Kasumi-1 (cell line): ENCODE measurements at regions not wholly inside any gene's neighbourhood (a gene's known extent, or its start where the extent isn't known, plus 50 kb on each side); places are given as distances from the start of the nearest gene placed in this dataset.
"Not testable (repeated sequence)": the region's sequence is repeated elsewhere in the genome, so short reads cannot be mapped to it uniquely, and the experiment has no call there.

Experiments used
- DNase-seq, 2 experiments: peaks; one replicate each; lab custom pipeline; 2025; lab: John Stamatoyannopoulos, UW

DNA sequence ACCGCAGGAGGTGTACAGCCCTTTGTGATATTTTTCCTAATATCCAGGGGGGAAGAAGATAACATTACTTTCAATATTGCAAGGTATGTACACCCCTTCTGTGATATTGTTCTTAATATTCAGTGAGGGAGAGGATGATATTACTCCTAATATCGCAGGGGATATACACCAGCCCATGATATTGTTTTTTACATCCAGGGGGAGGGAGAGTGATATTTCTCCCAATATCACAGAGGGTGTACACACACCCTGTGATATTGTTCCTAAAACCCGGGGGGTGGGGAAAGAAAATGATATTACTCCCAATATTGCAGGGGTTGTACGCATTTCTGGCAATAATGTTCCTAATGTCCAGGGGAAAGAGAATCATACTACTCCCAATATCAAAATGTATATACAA lies 58.0 kb upstream of the SLC25A48 start:
- DNase-seq = no peak

DNA sequence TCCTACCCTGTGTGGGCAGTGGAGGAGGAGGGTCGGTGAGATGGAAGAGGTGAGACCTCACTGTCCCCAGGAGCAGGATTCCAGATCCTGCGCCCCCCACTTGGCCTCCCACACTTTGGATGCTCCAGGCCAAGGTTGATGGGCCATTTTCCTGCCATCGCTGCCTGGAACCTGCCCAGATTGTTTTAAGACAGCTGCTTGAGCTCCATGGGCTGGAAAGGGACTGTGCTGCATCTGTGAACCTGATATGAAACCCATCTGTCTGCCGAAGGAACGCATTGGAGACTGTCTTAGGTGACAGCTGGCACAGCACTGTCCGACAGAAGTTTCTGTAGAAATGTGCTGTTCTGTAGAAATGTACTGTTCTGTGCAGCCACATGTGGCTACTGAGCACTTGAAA lies 72.7 kb upstream of the SLC25A48 start:
- no peak for DNase-seq

DNA sequence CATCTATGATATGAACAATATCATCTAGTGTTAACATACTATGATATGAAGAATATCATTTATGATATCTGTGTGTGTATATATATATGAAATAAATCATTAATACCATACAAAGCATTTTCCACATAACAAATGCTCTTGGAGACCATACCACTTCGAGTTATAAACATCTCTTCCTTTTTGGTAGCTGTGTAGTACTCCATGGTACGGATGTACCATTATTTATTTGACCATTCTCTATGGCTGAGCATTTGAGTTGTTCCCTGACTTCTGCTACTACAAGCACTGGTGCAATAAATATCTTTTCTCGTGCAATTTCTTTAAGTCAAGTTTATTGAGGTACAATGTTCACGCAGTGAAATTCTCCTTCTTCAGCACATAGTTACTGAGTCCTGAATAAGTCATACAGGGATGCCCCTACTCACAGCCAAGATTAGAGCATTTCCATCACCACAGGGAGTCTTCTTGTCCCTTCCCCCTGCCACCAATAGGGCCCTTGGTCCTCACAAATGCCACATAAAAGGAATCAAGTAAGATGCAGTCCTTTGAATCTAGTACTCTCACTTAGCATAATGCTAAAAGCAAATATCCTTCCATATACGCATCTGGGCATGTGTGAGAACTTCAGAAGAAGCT lies 75.2 kb upstream of the SLC25A48 start:
- peak in 1 of 2 experiments; percentile 4 for DNase-seq

DNA sequence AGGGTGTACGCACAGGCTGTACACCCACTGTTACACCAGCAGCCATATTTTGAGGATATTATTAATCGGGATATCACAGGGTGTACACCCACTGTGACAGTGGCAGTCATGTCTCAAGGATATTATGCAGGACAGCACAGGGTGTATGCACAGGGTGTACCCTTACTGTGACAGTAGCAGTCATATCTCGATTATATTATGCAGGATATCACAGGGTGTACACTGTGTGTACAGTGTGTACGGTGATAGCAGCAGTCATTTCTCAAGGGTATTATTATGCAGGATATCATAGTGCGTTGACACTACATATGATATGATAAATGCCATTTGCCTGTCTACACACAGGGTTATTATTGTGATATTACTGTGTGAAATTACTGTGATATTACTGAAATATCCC lies 80.5 kb upstream of the SLC25A48 start:
- no peak for DNase-seq

DNA sequence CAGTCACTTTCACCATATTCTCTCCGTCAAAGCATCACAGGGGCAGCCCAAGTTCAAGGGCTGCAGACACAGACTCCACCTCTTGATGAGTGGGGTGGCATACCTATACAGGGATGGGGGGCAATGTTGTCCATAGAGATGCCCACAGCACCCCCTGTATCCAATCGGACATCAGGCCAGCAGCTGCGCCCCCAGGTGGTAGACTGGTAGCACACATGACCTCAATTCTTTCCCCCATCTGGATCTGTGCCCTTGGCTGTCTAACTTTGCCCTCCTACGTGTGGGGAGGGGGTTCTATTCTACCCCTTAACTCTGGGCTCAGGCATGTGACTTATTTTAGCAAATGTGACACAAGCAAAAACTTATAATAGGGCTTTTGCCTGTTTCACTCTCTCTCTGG lies 84.0 kb upstream of the SLC25A48 start:
- DNase-seq = no peak

DNA sequence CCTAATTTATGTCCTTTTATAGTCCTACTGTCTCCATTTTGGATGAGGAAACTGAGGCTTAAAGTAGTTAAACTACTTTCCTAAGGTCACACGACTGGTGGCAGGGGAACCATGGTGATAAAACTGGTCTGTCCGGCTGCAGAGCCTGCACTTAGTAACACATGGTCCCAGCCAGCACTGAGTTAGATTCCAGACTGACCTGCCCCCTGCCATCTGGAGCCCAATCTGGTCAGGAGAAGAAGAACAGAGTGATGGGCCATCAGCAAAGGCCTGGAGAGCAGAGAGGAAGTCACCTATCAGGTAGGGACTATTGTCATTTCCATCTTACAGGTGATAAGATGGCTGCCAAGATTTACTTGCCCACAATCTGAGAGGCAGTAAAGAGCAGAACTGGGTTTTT lies 86.6 kb upstream of the SLC25A48 start:
- no peak for DNase-seq

DNA sequence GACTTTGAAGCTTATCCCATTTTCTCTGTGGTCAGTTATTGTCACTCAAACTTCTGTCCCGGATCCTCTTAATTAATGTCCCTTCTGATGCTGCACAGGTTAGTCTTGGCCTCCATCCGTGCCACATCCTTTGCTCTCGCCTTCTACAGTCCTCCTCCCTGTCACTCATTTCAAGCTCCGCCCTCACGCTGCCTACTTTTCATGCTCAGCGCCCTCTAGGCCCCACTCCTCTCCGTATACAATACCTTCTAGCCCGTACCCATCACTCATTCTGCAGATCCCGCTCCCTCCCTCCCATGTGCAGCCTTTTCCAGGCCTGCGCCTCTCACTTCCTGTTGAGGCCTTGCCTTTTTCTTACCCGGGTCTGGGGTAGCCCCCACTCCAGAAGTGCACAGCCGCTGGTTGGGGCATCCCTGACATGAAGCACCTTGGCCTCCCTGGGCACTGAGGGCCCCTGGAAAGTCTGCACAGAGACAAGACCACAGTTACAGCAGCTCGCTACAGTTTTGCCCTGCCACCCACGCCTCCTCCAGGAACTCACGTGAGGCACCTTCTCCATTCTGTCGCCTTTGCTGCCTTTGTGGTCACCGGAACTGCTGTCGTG lies 88.5 kb upstream of the SLC25A48 start:
- no peak for DNase-seq

DNA sequence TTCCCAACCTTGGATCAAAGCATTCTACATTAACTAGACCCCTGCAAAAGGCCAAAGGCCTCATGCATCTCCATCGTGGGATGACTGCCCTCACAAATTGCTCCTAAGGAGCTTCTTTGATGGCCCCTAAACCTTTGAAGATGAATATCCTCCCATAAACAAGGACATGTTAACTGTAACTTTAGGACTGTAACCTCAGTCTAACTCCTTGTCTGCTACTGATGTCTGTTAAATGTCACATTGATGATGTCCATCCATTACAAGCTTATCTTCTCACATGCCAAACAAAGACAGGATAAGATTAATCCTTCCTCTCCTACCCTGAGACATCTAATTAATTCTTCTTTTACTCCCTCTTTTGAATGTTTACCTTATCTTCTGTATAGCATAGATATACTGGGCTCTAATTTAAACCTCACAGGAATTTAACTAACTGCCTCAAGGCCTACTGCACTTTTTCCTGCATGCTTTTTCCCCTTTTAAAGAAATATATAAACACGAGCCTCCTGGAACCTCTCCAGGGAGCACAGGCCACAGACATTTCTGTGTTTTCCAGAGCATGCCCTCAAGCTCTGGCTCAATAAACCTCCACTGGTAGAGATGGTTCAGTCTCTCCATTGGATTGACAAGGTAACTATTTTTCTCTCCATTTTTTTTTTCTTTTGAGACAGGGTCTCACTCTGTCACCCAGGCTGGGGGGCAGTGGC lies 90.6 kb upstream of the SLC25A48 start:
- no peak for DNase-seq

DNA sequence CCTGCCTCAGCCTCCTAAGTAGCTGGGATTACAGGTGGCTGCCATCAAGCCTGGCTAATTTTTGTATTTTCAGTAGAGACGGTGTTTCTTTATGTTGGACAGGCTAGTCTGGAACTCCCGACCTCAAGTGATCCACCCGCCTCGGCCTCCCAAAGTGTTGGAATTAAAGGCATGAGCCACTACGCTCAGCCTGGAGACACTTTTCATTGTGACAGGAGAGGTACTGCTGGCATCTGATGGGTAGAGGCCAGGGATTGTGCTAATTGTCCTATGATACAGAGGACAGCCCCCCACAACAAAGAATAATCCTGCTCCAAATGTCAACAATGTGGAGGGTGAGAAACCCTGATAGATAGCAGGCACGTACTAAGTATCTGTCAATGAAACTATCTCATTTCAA lies 91.3 kb upstream of the SLC25A48 start:
- DNase-seq = no peak

DNA sequence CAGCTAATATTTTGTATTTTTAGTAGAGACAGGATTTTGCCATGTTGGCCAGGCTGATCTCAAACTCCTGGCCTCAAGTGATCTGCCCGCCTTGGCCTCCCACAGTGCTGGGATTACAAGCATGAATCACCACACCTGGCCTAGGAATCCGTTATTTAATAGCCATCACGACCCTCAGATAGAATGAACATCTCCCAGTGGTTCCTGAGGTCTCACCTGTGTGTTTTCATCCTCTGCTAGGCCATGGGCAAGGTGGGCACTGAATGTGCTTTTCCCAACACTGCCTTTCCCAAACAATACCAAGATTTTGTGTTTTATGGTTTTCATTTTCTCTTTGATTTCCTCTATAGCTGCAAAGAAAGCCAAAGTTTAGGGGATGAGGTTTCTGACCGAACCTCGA lies 92.2 kb upstream of the SLC25A48 start:
- not testable (repeated sequence) for DNase-seq

DNA sequence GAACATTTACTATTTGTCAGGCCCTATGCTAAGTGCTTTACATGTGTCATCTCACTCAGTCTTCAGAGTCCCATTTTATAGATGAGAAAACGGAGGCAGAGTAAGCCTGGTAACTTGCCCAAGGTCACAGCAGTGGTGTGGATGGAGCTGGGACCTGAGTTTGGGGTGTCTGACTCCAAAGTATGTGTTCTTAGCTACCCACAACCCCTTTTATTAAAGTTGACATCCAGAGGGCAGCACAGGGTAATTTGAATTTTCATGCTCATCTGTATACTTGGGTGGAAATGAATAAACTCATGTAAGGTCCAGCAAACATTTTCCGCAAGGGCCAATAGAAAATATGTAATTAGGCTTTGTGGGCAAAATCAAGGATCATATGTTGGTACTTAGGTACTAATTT lies 93.4 kb upstream of the SLC25A48 start:
- peak in 1 of 2 experiments; percentile 4 for DNase-seq

DNA sequence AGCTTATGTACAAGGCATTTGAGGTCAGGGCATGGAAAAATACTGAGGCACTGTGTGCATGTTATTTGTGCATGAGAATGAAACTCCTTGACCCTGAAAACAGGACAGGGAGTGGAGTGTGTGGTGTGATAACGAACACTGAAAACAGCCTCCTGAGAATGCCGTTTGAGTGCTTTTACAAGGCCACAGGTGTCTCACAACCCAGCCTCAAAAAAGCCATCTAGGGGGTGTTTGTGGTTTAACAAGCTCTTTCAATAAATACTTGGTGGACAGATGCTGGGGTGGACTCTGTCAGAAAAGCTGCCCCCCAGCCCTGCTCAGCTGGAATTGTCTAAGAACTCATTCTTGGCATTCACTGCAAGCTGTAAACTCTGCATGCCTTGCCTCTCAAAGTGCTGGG lies 94.0 kb upstream of the SLC25A48 start:
- DNase-seq = no peak

DNA sequence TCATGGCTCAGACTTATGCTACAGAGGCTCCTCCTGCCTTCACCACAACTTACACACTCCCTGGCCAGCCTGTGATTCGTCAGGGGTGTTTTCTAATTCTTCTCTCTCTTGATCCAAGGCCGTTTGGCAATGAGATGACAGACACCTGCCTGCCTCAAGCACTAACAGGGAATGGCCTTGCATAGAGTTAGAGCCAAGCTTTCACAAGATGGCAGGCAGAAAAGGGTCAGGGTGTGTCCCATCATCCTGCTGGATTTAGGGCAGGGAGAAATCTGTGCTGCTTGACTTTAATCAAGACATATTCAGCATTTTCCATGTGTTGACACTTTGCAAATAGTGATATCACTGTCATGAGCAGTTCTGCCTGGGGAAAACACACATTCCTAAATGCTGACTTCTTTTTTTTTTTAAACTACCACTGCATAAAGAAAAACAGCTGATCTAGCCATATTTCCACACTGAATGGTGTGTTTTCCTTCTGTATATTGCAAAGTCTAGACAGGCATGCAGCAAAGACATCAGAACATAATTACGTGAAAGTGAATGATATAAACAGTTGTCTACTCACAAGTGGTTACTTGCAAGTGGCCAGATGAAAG lies 95.0 kb upstream of the SLC25A48 start:
- no peak for DNase-seq

DNA sequence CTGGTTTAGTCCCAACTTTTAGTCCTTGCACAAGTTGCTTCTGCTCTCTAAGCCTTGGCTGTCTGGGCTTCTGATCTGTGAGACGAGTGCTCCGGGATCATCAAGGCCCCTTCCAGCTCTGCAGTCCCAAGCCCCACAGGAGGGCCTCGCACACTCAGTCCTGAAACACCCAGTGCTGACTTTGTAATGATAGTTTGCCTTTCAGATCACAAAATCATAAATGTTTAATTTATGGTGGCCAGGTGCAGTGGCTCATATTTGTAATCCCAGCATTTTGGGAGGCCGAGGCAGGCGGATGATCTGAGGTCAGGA lies 95.9 kb upstream of the SLC25A48 start:
- no peak for DNase-seq

DNA sequence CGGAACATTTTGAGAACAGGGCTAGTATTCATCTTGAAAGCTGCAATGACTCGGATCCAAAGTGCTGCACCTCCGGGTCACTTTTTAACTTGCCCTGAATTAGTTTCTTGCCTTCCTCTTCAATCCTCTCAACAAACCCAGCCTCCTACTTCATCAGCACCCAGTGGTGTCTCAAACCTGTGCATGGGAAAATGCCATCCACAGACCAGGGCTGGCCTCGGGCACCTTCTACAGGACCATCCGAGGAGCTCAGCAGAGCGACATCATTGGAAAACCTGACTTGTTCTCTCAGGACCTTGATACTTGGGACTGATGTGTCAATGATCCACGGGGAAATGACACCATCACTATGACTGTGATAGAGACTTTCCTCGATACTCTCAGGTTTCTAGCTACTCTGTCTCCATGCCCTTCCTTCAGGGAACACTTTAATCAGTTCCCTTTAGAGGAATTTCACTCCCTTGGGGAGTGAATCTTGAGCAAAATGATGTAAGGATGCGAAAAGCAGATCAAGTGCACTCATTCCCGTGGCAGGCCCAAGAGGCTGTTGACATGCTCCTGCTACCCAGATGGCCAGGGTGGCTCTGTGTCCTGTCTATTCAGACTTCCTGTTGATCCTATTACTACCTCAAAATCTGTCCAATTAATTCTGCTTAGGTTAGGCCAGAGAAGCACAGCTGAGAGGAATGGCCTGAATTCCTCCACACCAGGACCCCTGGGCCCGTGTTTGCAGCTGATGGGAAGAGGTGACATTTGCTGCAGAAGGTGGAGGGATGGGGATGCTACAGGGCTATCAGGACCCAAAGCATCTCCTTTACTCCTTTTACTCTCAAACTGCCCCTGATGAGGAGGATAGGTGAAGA lies 96.5 kb upstream of the SLC25A48 start:
- no peak for DNase-seq

DNA sequence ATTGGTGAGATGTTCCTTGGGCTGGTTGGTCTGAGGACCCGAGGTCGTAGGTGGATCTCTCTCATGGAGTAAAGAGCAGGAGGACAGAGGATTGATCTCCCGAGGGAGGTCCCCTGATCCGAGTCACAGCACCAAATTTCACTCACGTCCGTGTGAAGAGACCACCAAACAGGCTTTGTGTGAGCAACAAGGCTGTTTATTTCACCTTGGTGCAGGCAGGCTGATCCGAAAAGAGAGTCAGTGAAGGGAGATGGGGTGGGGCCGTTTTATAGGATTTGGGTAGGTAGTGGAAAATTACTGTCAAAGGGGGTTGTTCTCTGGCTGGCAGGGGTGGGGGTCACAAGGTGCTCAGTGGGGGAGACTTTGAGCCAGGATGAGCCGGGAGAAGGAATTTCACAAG lies 97.5 kb upstream of the SLC25A48 start:
- not testable (repeated sequence) for DNase-seq

DNA sequence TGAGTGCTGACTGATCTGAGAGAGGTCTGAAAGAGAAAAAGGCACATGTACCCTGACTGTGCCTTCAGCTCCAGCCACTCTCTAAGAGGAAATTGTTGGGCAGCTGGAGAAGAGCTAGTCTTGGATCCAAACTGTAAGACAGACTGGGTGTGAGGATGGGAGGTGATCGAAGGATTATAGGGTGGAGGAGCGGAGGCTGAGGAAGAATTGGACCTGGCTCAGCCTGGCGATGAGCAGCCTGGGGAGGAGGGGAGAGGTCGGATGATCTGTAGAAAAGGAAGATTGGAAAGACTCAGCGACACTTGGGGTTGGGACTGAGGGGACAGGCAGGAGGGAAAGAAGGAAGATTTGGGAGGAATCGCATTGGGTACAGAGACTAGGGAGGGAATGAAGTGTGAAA lies 98.6 kb upstream of the SLC25A48 start:
- DNase-seq = no peak

DNA sequence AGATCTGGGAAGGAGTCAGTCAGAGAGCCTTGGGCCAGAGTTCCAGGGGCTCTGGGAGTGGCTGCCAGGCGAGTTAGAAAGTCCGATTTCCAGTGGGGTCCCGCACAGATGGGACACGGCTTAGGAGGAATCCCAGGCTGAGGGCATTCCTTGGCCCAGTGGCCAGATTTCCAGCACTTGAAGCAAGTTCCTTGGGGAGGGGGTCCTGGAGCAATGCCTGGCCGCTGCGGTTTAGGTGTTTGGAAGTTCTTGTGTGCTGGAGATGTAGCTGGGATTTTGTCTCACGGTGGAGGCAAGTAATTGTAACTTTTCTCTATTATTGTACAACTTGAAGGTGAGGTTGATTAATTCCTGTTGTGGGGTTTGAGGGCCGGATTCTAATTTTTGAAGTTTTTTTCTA lies 99.5 kb upstream of the SLC25A48 start:
- DNase-seq = not testable (repeated sequence)

DNA sequence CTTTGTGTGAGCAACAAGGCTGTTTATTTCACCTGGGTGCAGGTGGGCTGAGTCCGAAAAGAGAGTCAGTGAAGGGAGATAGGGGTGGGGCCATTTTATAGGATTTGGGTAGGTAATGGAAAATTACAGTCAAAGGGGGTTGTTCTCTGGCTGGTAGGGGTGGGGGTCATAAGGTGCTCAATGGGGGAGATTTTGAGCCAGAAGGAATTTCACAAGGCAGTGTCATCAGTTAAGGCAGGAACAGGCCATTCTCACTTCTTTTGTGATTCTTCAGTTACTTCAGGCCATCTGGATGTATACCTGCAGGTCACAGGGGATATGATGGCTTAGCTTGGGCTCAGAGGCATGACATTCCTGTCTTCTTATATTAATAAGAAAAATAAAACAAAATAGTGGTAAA lies 103.4 kb upstream of the SLC25A48 start:
- not testable (repeated sequence) for DNase-seq

DNA sequence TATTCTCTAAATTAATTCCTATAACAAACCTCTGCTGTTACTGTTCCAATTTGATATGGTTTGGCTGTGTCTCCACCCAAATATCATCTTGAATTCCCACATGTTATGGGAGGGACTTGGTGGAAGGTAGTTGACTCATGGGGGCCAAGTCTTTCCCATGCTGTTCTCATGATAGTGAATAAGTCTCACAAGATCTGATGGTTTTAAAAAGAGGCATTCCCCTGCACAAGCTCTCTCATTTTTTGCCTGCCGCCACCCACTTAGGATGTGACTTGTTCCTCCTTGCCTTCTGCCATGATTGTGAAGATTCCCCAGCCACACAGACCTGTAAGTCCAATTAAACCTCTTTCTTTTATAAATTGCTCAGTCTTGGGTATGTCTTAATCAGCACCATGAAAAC lies 104.3 kb upstream of the SLC25A48 start:
- not testable (repeated sequence) for DNase-seq

DNA sequence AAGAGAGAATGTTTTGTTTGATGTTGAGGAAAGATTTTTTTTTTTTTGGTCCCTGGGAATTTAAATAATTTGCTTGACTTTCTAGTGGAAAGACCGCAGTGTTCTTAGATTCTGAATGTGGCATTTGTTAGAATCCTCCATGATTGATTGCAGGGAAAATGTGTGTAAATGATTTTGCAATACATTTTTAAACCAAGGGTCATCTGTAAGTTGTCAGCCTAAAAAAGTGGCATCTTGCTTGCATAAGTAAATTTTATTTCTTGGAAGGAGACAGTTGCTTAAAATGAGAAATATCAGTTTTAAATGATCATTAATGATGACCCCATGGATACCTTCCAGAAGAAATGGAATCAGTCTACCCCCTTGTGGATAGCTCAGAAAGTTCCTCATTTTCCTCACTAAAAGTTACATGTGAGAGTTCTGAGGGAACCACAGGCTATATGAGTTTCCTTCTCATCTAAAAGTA lies 105.1 kb upstream of the SLC25A48 start:
- peak; percentile 34 to 52 for DNase-seq

DNA sequence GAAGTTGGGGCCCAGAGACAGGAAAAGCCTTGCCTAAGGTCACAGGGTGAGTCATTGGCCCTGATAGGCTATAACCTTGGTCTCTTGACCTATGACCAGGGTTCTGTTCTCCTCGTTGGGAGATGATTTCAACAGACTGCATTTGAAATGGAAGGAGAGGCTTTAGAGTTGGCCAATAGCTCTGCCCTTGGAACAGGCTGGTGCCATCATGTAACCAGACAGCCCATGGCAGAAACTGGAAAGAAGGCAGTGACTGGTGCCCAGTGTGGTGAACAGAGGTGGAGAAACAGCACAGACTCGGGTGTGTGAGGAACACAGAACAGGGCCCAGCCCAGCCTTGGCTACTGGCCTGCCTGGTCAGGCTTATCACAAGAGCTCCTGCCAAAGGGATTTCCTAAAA lies 109.8 kb upstream of the SLC25A48 start:
- DNase-seq = no peak
